HepG2 (cell line): ENCODE measurements at regions not wholly inside any gene's neighbourhood (a gene's known extent, or its start where the extent isn't known, plus 50 kb on each side); places are given as distances from the start of the nearest gene placed in this dataset.

Experiments used
- ATAC-seq: fragments of 200-7000 bp; cut with Tn5 transposase; 3 replicates; pipeline ENCODE4 v1.9.1; 2020; ENCODE audit warnings: mild to moderate bottlenecking, moderate library complexity
- BruUV-seq: library from RNA; stranded (reverse); fragments of 400-500 nt; replicated peaks from 2 replicates; lab custom pipeline; 2021; lab: Mats Ljungman, UMichigan
- CTCF ChIA-PET: fragments of 300-600 bp; formaldehyde crosslinking; extraction: SDS; loops from one replicate; lab custom pipeline; 2021; ENCODE audit warnings: low total read pairs, inconsistent platforms, low intra/inter-chr PET ratio; lab: Yijun Ruan, JAX
- POLR2A ChIA-PET: fragments of 350-600 bp; sonication (Branson Sonifier 250); formaldehyde crosslinking; loops from one replicate; lab custom pipeline; 2020; ENCODE audit warnings: antibody characterized with exemption, inconsistent platforms; lab: Yijun Ruan, JAX
- DNase-seq: peaks from one replicate; pipeline ENCODE4 v3.0.0-alpha.2; 2015; ENCODE audit warnings: low spot score
- FAIRE-seq: peaks from 3 replicates; lab custom pipeline; 2011; peaks lifted over from hg19 to GRCh38; lab: Jason Lieb, UNC
- H2AFZ ChIP-seq: one replicate; pipeline ENCODE4 v1.6.1; 2011; ENCODE audit warnings: low read length, inconsistent platforms
- H3K27ac ChIP-seq: fragments of 300-600 bp; 3 replicates; pipeline ENCODE4 v1.8.0; 2011; ENCODE audit warnings: mixed run types, mild to moderate bottlenecking, mixed read lengths, low read length, inconsistent platforms; ENCODE audit not compliant: insufficient read depth; ENCODE audit errors: extremely low read length
- H3K27me3 ChIP-seq, 2 experiments: fragments of 200-600 bp in 1 of 2; 2 replicates in 1 of 2; 3 replicates in 1 of 2; pipeline versions ENCODE4 v1.6.0 to v1.8.0; 2011; ENCODE audit warnings: low read length in 2 of 2, mild to moderate bottlenecking in 2 of 2, moderate library complexity in 2 of 2, inconsistent platforms in 1 of 2; ENCODE audit not compliant: insufficient read depth in 2 of 2, control insufficient read depth in 1 of 2
- H3K36me3 ChIP-seq, 2 experiments: fragments of 200-600 bp in 1 of 2; replicated peaks in 1 of 2; 2 replicates in 1 of 2; 3 replicates in 1 of 2; pipeline versions ENCODE4 v1.5.1 to v1.8.0; 2011; ENCODE audit warnings: low read length in 2 of 2, inconsistent platforms in 1 of 2; ENCODE audit not compliant: insufficient read depth in 2 of 2, control insufficient read depth in 1 of 2
- H3K4me1 ChIP-seq: 2 replicates; pipeline ENCODE4 v1.5.1; 2012; ENCODE audit warnings: low read length, inconsistent platforms; ENCODE audit not compliant: insufficient read depth
- H3K4me2 ChIP-seq: 2 replicates; pipeline ENCODE4 v1.6.0; 2011; ENCODE audit warnings: low read depth, low read length, inconsistent platforms
- H3K4me3 ChIP-seq, 3 experiments: fragments of 200-600 bp in 1 of 3; sonication (generic), shearing (Covaris generic) in 1 of 3; replicated peaks in 1 of 3; 2 replicates each; pipeline ENCODE4 v1.5.1; 2011 to 2016; ENCODE audit warnings: low read length in 3 of 3, inconsistent platforms in 2 of 3, low read depth in 2 of 3, mild to moderate bottlenecking in 2 of 3, control low read depth in 1 of 3, mixed read lengths in 1 of 3; ENCODE audit not compliant: insufficient read depth in 1 of 3
- H3K79me2 ChIP-seq: one replicate; pipeline ENCODE4 v1.6.1; 2011; ENCODE audit warnings: low read length, inconsistent platforms; ENCODE audit not compliant: insufficient read depth
- H3K9ac ChIP-seq: 2 replicates; pipeline ENCODE4 v1.6.0; 2011; ENCODE audit warnings: mild to moderate bottlenecking, low read depth, low read length, inconsistent platforms; ENCODE audit not compliant: insufficient read depth
- H3K9me3 ChIP-seq: 2 replicates; pipeline ENCODE4 v1.5.1; 2012; ENCODE audit warnings: mild to moderate bottlenecking, low read length
- H4K20me1 ChIP-seq: 2 replicates; pipeline ENCODE4 v1.6.0; 2011; ENCODE audit warnings: inconsistent platforms, mild to moderate bottlenecking, low read length, moderate library complexity; ENCODE audit not compliant: insufficient read depth
- FOXA3 ChIP-seq: IDR thresholded peaks from 2 replicates; pipeline ENCODE4 v1.6.1; 2016; ENCODE audit warnings: missing genetic modification reagents, missing compliant biosample characterization
- FOXO1 ChIP-seq: sonication (generic); formaldehyde crosslinking; IDR thresholded peaks from 2 replicates; pipeline ENCODE4 v1.4.0; 2020; ENCODE audit warnings: missing genetic modification reagents
- KDM4B ChIP-seq: sonication (generic); formaldehyde crosslinking; IDR thresholded peaks from 2 replicates; pipeline ENCODE4 v1.4.0; 2020; ENCODE audit warnings: missing genetic modification reagents
- RARA ChIP-seq: IDR thresholded peaks from 2 replicates; pipeline ENCODE4 v1.6.1; 2016; ENCODE audit warnings: missing genetic modification reagents, missing compliant biosample characterization
- WGBS: methylation state at CpG from one replicate; pipeline ENCODE4 v1.1.6; 2017; ENCODE audit warnings: low lambda C conversion rate; 5-methylcytosine and 5-hydroxymethylcytosine counted together
- in situ Hi-C: cut with HindIII; loops from 2 replicates; pipeline ENCODE4 v1.10.0; 2017; ENCODE audit warnings: low pct_unique_long_range_greater_than_20kb; ENCODE audit not compliant: extremely low pct_ligation_motif_present
- intact Hi-C: fragments of 100-400 bp; cut with micrococcal nuclease; formaldehyde crosslinking; loops from one replicate; pipeline ENCODE4 v1.10.0; 2022; ENCODE audit not compliant: unreplicated experiment
- TF ChIP-seq, protein P1 (sequence below): sonication (generic); formaldehyde crosslinking; IDR thresholded peaks from 2 replicates; pipeline ENCODE4 v1.4.0; 2020; ENCODE audit warnings: missing genetic modification reagents, borderline replicate concordance

DNA sequence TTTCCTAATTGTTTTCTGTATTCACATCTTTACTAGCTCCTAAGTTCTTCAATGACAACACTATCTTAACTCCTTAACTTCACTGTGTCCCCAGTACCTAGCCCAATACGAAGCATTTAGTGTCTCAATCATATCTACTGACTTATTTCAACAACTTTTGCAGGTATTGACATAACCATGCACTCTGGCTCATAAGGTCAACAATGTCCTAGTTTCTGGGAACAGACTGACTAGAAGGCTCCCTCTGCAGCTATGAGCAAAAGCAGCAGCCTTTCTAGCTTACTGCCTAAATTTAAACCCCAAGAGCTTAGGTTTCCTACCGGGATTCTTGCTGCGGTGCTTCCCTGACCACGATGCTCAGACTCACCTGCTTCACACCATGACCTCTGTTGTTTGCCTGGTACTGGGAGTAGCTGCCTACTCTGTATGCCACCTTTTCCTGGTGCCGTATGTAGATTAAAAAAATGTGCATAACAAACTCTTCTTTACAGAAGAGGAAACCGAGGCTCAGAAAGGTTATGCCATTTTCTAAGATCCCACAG is 767.7 kb downstream of the TUSC7 start:
- H2AFZ ChIP-seq = no peak overlapping the region
- no peak overlapping the region for H3K27ac ChIP-seq
- no peaks in the 10 kb centered on the region for H3K9me3 ChIP-seq
- TF ChIP-seq, protein P1, sequence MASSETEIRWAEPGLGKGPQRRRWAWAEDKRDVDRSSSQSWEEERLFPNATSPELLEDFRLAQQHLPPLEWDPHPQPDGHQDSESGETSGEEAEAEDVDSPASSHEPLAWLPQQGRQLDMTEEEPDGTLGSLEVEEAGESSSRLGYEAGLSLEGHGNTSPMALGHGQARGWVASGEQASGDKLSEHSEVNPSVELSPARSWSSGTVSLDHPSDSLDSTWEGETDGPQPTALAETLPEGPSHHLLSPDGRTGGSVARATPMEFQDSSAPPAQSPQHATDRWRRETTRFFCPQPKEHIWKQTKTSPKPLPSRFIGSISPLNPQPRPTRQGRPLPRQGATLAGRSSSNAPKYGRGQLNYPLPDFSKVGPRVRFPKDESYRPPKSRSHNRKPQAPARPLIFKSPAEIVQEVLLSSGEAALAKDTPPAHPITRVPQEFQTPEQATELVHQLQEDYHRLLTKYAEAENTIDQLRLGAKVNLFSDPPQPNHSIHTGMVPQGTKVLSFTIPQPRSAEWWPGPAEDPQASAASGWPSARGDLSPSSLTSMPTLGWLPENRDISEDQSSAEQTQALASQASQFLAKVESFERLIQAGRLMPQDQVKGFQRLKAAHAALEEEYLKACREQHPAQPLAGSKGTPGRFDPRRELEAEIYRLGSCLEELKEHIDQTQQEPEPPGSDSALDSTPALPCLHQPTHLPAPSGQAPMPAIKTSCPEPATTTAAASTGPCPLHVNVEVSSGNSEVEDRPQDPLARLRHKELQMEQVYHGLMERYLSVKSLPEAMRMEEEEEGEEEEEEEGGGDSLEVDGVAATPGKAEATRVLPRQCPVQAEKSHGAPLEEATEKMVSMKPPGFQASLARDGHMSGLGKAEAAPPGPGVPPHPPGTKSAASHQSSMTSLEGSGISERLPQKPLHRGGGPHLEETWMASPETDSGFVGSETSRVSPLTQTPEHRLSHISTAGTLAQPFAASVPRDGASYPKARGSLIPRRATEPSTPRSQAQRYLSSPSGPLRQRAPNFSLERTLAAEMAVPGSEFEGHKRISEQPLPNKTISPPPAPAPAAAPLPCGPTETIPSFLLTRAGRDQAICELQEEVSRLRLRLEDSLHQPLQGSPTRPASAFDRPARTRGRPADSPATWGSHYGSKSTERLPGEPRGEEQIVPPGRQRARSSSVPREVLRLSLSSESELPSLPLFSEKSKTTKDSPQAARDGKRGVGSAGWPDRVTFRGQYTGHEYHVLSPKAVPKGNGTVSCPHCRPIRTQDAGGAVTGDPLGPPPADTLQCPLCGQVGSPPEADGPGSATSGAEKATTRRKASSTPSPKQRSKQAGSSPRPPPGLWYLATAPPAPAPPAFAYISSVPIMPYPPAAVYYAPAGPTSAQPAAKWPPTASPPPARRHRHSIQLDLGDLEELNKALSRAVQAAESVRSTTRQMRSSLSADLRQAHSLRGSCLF (CRISPR knock-in tag) = no peak
- TF ChIP-seq FOXO1 (CRISPR knock-in tag) = no peak
- TF ChIP-seq FOXA3 = 0 out of 2 replicates have a peak, but pooled peaks have one; percentile 16
- ATAC-seq (peak; percentile 75), FAIRE-seq (no peak), DNase-seq (no peak)
- WGBS = 3% methylated on average over 6 of the region's 6 CpGs
- ChIA-PET CTCF (no interaction called here), POLR2A (no interaction called here)
- H3K27me3 ChIP-seq = no peaks in the 10 kb centered on the region
- no peaks in the 10 kb centered on the region for H3K4me1 ChIP-seq
- no TSS peak for BruUV-seq
- no peaks in the 10 kb centered on the region for H3K36me3 ChIP-seq
- in situ Hi-C loops (no loop called here), intact Hi-C loops (no loop called here)
- H3K4me2 ChIP-seq = no peak overlapping the region
- H3K4me3 ChIP-seq = no peak overlapping the region
- no peaks in the 10 kb centered on the region for H4K20me1 ChIP-seq
- H3K79me2 ChIP-seq = no peaks in the 10 kb centered on the region
- no peak overlapping the region for H3K9ac ChIP-seq

DNA sequence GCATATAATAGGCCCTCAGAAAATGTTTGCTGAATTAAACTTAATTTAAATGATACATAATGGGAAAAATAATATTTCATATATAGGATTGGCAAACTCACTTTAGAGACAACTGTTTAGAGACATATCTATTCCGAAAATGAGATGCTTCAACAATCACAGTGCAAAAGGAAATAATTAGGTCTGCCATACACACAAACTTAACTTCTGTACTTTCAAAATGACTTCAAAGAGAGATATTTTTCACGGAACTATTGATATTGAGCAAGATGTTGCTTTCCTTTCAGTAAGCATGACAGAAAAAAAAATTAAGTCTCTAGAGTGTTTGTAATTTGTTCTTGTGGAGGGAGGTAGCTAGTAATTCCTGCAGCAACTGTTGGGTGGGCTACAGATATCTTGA is 769.5 kb downstream of the TUSC7 start:
- TF ChIP-seq KDM4B = no peak
- no peak for TF ChIP-seq RARA (CRISPR knock-in tag)
- BruUV-seq = no TSS peak
- CTCF ChIA-PET = no interaction called here
- FAIRE-seq = no peak
- in situ Hi-C loops = no loop called here
- Histone ChIP-seq H3K27ac (no peak overlapping the region), H3K4me2 (no peak overlapping the region), H3K79me2 (no peaks in the 10 kb centered on the region), H3K9ac (no peak overlapping the region), H3K36me3 (no peaks in the 10 kb centered on the region), H3K4me3 (no peak overlapping the region), H3K9me3 (no peaks in the 10 kb centered on the region), H3K27me3 (no peaks in the 10 kb centered on the region), H3K4me1 (no peaks in the 10 kb centered on the region), H4K20me1 (no peaks in the 10 kb centered on the region), H2AFZ (no peak overlapping the region)
- WGBS = 10% methylated on average over 2 of the region's 2 CpGs
- POLR2A ChIA-PET = no interaction called here
- no peak for DNase-seq
- no peak for ATAC-seq
- intact Hi-C loops = no loop called here
